GM21825 (cell line): ENCODE measurements at regions not wholly inside any gene's neighbourhood (a gene's known extent, or its start where the extent isn't known, plus 50 kb on each side); places are given as distances from the start of the nearest gene placed in this dataset.
"Not testable (repeated sequence)": the region's sequence is repeated elsewhere in the genome, so short reads cannot be mapped to it uniquely, and the experiment has no call there.

ENCODE experiments used
- ATAC-seq: cut with Tn5 transposase; IDR thresholded peaks from one replicate; pipeline ENCODE4 v1.9.1; 2021; ENCODE audit warnings: mild to moderate bottlenecking, moderate library complexity; ENCODE audit not compliant: unreplicated experiment

DNA sequence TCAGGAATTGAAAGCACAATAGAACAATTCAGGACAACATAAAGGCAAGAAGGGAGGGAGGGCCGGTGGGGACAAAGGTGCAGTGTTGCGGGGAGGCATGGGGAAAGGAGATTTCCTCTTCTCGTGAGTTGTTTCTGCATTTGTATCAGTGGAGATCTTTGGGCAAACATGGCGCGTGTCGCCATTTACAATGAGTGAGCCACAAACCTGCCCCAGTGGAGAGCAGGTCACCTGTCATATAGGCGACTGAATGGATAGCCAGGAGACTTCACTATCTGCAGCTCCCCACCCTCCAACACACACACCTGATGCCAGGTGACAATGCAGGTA lies 87.7 kb upstream of the SLC45A1 start:
- no peak for ATAC-seq

- ATAC-seq = no peak
Measured at GRCh38 chr1:8228253-8228652, 89.7 kb upstream of the SLC45A1 start.

GRCh38 chr1:8227674-8228073 lies 90.2 kb upstream of the SLC45A1 start:
- ATAC-seq = not testable (repeated sequence)

DNA sequence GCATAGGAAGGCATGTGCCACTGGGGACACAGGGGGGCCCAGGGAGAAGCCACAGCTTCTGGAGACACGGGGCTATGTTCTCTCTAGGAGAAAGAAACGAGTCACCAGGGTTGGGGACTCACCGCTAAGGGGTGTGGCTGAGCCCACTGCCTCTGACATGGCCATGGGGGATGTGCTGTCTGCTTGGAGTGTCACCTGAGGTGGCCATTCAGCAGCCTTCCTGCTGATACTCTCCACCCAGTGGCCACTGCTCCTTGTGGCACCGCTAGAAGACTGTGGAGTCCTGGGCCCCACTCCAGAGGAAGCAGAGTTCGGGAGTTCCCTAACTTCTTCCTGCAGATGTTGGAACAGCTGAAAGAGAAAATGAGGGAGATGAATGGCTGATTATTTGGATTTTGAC lies 91.2 kb upstream of the SLC45A1 start:
- ATAC-seq = no peak

GRCh38 chr1:8226024-8226423 lies 91.9 kb upstream of the SLC45A1 start:
- not testable (repeated sequence) for ATAC-seq

DNA sequence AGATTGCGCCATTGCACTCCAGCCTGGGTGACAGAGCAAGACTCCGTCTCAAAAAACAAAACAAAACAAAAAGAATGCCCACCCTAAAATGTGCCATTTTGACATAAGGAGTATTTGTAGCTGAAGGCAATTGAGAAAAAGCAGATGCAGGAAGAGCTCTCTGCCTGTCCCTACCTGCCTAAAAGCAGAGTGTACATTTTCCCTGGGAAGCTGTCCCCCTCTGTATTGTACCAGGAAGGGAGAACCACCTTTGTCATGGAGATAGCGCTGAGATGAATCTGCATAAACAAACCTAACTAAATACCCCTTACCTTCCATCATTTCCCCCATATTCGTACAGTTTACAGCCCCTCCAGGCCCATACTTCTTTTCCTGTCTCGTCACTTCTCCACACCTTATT lies 94.4 kb upstream of the SLC45A1 start:
- ATAC-seq = no peak

- ATAC-seq = no peak
Measured at GRCh38 chr1:8222789-8223188, 95.1 kb upstream of the SLC45A1 start.

DNA sequence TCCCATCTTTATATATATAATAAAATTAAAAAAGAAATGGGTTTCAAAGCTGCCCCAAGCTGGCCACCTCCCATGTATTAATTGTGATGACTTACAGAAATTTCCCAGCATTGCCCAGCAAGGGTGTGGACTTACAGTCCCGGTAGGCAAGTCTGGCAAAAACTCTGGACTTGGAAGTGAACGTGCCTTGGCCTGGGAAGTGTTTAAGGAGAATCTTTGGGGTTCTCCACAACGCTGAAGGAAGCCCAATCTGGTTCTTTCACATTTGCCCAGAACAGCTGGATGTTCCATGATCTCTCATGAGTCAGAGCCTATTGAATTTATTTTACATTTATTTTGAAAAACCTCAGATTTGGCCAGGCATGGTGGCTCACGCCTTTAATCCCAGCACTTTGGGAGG lies 98.4 kb upstream of the SLC45A1 start:
- ATAC-seq = no peak

DNA sequence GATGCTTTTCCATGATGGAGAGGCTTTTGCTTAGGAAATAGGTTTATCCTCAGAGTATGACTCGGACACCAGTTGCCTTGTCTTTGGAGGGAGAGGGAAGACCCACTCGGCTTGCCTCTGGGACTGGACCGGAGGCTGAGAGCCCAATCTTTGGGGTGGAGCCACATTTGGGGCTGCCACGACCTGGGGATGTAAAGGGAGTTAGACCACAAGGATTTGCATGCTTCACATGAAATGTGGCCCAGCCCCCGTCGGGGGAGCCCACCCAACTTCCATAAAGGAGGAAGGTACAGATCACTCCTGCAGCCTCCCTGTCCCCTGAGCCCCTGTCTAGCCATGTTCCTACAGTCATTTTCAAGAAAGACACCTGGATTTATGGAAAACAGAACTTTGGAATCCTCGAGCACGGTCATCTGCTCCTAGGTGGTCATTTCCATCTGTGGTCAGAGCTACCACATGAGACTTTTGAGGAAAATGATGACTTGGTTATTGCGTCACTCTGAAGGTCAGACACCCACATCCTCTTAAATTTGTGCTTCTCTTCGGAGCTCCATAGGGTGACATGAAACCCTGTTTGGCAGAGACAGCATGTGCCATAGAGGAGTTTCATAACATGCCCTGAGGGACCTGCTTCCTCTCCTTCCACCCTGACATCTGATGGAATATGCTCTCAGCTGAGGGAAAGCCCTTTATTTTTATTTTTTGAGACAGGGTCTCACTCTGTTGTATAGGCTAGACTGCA lies 99.4 kb upstream of the SLC45A1 start:
- no peak for ATAC-seq

- ATAC-seq = no peak
Measured at GRCh38 chr1:8217809-8218208, 100.1 kb upstream of the SLC45A1 start.

- no peak for ATAC-seq
Measured at GRCh38 chr1:8217011-8217711, 100.8 kb upstream of the SLC45A1 start.

GRCh38 chr1:8216005-8216404 lies 101.9 kb upstream of the SLC45A1 start:
- ATAC-seq = no peak

DNA sequence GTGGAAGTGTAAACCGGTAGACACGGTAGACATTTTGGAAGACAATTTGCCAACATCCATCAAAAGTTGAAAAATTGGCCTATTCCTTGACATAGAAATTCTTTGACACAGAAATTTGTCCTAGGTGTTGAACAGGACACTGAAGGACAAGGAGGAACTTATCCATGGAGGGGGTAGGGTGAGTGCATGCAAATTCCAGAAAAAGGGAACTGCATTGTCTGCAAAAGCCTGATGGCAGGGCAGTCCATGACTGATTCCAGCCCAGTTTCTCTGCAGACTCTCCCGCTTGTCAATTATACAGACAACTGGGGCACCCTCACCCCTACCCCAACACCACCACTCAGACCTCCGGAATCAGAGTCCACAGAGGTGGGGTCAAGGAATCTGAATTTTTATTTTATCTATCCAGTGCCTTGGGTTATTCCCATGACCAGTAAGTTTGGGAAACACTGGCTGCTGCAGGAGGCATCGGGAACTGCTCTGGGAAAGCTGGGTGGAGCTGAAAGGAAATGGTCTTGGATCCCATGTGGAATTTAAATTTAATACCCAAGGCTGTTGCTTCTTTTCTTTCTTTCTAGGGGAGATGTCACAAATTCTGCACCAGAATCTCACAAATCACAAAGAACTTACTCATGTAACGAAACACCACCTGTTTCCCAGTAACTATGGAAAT lies 103.3 kb upstream of the SLC45A1 start:
- no peak for ATAC-seq

DNA sequence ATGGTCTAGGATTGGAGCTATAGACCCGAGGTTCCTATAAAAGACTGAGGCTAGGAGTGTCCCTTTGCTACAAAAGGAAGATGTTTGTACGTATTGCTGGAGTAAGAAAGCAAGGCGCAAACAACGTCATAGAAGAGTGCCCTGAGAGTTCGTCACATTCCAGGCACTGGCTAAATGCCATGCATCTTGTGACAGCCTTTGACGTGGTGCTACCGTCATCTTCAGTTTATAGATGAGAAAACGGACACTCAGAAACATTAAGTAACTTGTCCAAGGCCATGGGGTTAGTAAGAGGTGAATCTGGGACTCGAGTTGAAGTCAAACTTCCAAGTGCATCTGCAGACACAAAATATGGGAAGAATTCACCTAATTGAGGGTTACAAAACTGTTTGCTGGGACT lies 104.2 kb upstream of the SLC45A1 start:
- ATAC-seq = no peak

DNA sequence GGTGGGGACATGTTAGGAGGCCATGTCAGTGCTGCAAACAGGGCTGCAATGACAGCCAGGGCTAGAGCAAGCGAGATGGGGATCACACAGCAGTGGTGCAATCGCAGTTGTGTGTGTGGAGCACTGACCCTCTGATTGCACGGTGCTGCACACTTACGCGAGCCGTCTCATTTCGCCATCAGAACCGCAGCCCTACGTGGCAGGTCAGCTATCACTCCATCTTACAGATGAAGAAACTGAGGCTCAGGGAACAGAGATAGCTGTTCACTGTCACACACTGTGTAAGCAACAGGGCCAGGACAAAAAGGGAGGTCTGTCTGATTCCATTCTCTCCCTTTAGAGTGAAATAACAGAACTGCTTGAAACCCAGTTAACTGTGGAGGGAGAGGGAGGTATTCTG lies 104.8 kb upstream of the SLC45A1 start:
- no peak for ATAC-seq

DNA sequence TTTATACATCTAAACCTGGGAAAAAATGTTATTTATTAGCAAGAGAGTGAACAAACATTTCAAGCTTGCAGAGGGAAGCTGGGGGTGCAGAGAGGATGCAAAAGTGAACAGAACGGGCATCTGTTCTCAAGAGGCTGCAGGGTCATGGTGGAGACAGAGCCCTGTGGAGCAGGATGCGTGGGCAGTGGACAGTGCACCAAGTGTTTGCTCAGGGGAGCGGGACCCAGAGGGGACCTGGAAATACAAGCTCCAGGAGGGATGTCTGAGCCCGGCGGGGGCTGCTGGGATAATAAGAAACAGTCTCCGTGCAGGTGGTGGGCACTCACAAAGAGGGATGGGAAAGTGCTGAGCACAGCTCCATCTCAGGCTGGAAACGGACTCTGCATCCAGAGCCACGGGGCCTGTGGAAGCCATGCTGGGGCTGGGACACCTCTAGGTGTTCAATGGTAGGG lies 105.3 kb upstream of the SLC45A1 start:
- ATAC-seq = no peak

- ATAC-seq = no peak
Measured at GRCh38 chr1:8211883-8212579, 105.9 kb upstream of the SLC45A1 start.

GRCh38 chr1:8211251-8211882 lies 106.5 kb upstream of the SLC45A1 start:
- no peak for ATAC-seq

- no peak for ATAC-seq
Measured at GRCh38 chr1:8207202-8207601, 110.7 kb upstream of the SLC45A1 start.

GRCh38 chr1:8206391-8206790 lies 111.5 kb upstream of the SLC45A1 start:
- no peak for ATAC-seq

- no peak for ATAC-seq
Measured at GRCh38 chr1:8205771-8206170, 112.1 kb upstream of the SLC45A1 start.
